Lower lobe of right lung (tissue), 2 donors: ENCODE measurements at regions not wholly inside any gene's neighbourhood (a gene's known extent, or its start where the extent isn't known, plus 50 kb on each side); places are given as distances from the start of the nearest gene placed in this dataset.
A peak's percentile ranks its signal among the peaks of the same experiment; 100 is the strongest.

Source experiments
- ATAC-seq, 2 donors: fragments of 200-7000 bp; cut with Tn5 transposase; one replicate each; pipeline ENCODE4 v1.9.1; 2020 to 2022; ENCODE audit warnings: mild to moderate bottlenecking in 2 of 2, moderate library complexity in 2 of 2
- DNase-seq: peaks from one replicate; pipeline ENCODE4 v3.0.0-alpha.2; 2020
- H3K27ac ChIP-seq: fragments of 200-600 bp; one replicate; pipeline ENCODE4 v1.8.0; 2022
- H3K27me3 ChIP-seq: fragments of 200-600 bp; one replicate; pipeline ENCODE4 v1.8.0; 2022; ENCODE audit warnings: low read depth
- H3K36me3 ChIP-seq: fragments of 200-600 bp; one replicate; pipeline ENCODE4 v1.8.0; 2022; ENCODE audit warnings: mild to moderate bottlenecking
- H3K4me1 ChIP-seq: fragments of 200-600 bp; one replicate; pipeline ENCODE4 v1.8.0; 2022
- H3K4me3 ChIP-seq: fragments of 200-600 bp; one replicate; pipeline ENCODE4 v1.8.0; 2022; ENCODE audit warnings: mild to moderate bottlenecking
- H3K9me3 ChIP-seq: fragments of 200-600 bp; one replicate; pipeline ENCODE4 v1.8.0; 2022
- intact Hi-C: fragments of 100-400 bp; cut with DNase I; formaldehyde crosslinking; loops from one replicate; pipeline ENCODE4 v1.11.0; 2022
- TF ChIP-seq, protein P1 (sequence below): fragments of 200-600 bp; IDR thresholded peaks from one replicate; pipeline ENCODE4 v1.8.0; 2022; ENCODE audit warnings: antibody characterized with exemption, mild to moderate bottlenecking
- donor health status: DM: no; HTN: yes; CAD: no; lungs with severe emphysema.

DNA sequence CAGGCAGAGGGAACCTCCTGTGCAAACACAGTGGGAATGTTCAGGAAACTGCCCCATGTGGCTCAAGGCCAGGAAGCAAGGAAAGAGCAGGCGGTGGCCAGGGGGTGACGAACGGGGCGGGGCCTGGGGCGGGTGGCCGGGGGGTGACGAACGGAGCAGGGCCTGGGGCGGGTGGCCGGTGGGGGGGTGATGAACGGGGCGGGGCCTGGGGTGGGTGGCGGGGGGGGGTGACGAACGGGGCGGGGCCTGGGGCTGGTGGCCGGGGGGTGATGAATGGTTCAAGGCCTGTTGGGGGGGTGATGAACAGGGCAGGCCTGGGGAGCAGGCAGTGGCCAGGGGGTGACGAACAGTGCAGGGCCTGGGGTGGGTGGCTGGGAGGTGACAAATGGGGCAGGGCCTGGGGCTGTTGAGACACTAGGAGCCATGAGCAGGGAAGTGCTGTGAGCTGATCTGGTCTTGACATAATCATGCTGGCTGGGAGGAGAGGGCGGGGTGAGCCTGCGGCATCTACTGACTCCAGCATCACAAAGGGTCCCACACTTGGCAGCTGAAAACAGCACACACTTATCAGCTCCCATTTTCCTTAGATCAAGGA is 62.7 kb upstream of the FBRSL1 start:
- TF ChIP-seq, protein P1, sequence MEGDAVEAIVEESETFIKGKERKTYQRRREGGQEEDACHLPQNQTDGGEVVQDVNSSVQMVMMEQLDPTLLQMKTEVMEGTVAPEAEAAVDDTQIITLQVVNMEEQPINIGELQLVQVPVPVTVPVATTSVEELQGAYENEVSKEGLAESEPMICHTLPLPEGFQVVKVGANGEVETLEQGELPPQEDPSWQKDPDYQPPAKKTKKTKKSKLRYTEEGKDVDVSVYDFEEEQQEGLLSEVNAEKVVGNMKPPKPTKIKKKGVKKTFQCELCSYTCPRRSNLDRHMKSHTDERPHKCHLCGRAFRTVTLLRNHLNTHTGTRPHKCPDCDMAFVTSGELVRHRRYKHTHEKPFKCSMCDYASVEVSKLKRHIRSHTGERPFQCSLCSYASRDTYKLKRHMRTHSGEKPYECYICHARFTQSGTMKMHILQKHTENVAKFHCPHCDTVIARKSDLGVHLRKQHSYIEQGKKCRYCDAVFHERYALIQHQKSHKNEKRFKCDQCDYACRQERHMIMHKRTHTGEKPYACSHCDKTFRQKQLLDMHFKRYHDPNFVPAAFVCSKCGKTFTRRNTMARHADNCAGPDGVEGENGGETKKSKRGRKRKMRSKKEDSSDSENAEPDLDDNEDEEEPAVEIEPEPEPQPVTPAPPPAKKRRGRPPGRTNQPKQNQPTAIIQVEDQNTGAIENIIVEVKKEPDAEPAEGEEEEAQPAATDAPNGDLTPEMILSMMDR, result no peak
- ATAC-seq (no peak), DNase-seq (no peak)
- Histone ChIP-seq H3K36me3 (no peaks in the 10 kb centered on the region), H3K9me3 (no peaks in the 10 kb centered on the region), H3K4me3 (no peak overlapping the region), H3K4me1 (peaks cover 24% of the 10 kb centered on the region), H3K27me3 (peaks cover 44% of the 10 kb centered on the region), H3K27ac (no peak overlapping the region)
- intact Hi-C loops, result no loop called here

DNA sequence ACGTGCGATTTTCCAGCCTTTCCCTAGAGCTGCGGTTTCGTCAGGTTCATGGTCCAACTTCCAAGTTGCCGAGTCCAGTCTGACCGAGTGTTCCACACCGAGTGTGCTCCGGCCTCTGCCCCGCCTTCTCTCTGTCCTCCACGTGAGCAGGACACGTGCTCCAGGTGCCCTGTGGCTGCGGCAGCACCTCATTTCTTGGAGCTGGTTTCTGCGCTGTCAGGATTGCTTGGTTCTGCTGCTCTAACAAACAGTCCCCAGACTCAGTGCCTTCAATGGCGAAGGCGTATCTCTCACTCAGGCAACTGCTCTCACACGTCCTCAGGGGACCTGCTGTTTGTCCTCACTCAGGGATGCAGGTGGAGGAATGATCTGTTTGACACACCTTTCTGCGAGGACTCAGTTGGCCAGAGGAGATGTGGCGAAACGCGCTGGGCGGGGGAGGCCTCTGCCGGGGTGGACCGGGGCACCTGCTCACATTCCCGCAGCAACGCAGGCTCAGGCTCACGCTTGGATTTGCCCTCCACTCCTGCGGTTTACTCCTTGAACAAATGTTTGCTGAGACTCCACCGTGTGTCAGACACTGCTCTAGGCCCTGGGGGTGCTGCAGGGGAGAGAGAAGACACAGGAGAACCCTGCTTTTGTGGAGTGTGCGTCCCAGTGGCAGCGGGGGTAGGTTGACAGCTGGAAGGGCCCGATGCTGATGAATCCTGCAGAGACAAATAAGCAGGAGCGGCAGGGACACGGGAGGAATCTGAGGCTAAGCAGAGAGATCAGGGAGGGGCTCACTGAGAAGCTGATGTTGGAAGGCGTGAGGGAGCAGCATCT is 63.4 kb upstream of the FBRSL1 start:
- no peak overlapping the region for H3K27ac ChIP-seq
- H3K27me3 ChIP-seq, result peaks cover 37% of the 10 kb centered on the region
- ATAC-seq (no peak), DNase-seq (no peak)
- H3K36me3 ChIP-seq, result no peaks in the 10 kb centered on the region
- TF ChIP-seq, protein P1, result no peak
- intact Hi-C loops, result no loop called here
- no peaks in the 10 kb centered on the region for H3K9me3 ChIP-seq
- H3K4me3 ChIP-seq, result no peak overlapping the region
- H3K4me1 ChIP-seq, result peaks cover 24% of the 10 kb centered on the region

DNA sequence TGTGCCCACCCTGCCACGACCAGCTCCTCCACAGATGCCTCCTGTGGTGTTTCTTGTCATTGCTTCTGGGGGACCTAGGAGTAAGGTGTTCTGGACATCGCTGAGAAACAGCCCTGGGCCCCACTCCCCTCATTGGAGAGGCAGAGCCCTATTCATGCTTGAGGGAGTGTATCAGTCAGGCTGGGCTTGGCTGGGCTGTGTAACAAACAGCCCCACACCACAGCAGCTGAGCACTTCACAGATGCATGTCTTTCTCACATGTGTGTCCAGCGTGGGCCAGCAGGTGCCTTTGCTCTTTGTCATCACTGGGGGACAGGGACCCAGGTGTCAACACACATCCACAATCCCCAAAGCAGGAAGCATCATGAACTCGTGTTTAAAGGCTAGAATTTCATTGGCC is 65.1 kb upstream of the FBRSL1 start:
- TF ChIP-seq, protein P1, result no peak

DNA sequence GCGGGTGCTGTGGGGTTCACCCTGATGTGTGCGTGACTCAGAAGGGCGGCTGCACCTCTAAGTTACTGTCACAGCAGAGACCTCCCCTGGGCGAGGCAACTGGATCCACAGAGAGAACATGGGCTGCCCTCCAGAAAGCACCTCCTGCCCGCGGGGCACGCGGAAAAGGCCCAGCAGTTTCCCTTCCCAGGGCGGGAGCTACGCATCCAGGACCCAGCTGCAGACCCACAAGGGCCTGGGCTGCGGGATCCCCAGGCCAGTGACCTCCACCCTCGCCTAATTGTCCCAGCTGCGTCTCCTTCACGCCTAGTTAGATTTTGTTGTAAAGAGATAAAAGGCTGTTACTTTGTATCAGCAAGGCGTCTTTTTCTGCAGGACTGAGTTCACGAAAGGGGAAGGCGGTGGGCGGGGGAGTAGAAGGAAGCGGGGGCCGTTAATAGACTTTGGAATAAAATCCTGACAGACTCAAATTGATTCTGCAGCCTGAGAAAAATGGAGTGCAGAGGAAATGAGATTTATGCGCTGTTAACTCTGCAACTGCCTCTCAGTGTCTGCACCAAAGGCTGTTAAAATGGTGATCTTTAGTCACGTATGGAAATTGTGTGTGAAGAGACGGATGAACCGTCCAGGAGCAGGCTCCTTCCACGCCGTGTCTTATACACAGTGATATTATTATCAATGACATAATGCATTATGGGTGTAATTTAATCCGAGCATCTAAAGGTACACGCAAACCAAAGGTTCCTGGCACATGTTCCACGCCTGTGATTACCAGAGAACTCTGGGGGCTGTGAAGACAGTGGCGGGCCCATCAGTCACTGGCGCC is 65.9 kb upstream of the FBRSL1 start:
- Histone ChIP-seq H3K27ac (no peak overlapping the region), H3K27me3 (peaks cover 30% of the 10 kb centered on the region), H3K9me3 (no peaks in the 10 kb centered on the region), H3K4me1 (peaks cover 5% of the 10 kb centered on the region), H3K4me3 (no peak overlapping the region), H3K36me3 (no peaks in the 10 kb centered on the region)
- ATAC-seq (no peak), DNase-seq (no peak)
- TF ChIP-seq, protein P1, result no peak
- intact Hi-C loops, result no loop called here

More for the DNA sequence above, 65.1 kb upstream of the FBRSL1 start:
- Histone ChIP-seq H3K27me3 (peaks cover 30% of the 10 kb centered on the region), H3K4me1 (peaks cover 13% of the 10 kb centered on the region), H3K4me3 (no peak overlapping the region), H3K9me3 (no peaks in the 10 kb centered on the region), H3K36me3 (no peaks in the 10 kb centered on the region), H3K27ac (no peak overlapping the region)
- intact Hi-C loops, result no loop called here
- DNase-seq (no peak), ATAC-seq (no peak)

DNA sequence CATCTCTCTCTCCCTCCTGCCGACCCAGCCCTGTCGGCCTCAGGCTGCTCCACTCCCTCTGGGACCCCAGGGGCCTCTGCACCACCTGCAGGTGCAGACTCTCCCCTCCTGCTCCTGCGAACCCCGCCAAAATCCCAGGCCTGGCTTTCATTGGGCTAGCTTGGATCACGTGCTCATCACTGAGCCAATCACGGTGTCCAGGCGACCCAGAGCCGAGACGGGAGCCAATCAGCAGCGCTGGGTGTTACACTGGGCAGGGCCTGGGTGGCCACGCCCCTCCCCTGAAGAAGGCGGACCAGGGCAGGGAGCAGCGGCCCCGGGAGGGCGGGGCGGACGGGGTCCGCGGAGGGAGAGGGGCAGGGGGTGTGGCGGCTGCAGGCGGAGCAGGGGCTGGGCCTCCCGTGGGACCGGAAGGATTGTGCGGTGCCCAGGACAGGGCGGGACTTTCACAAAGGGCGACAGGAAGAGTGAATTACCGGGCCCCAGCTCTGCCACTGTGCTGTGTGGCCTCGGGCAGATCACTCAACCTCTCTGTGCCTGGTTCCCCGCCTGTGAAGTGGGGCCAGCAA is 66.6 kb upstream of the FBRSL1 start:
- Histone ChIP-seq H3K27ac (no peak overlapping the region), H3K4me1 (no peaks in the 10 kb centered on the region), H3K9me3 (no peaks in the 10 kb centered on the region), H3K27me3 (peaks cover 28% of the 10 kb centered on the region), H3K36me3 (no peaks in the 10 kb centered on the region), H3K4me3 (no peak overlapping the region)
- ATAC-seq (peak in 1 of 2 donors; percentile 26), DNase-seq (no peak)
- TF ChIP-seq, protein P1, result no peak
- intact Hi-C loops, result no loop called here
